Tibial artery (tissue), 4 donors: ENCODE measurements at regions not wholly inside any gene's neighbourhood (a gene's known extent, or its start where the extent isn't known, plus 50 kb on each side); places are given as distances from the start of the nearest gene placed in this dataset.

Experiments
- DNase-seq, 2 donors: peaks; one replicate each; pipeline ENCODE4 v3.0.0-alpha.2; 2019
- H3K27ac ChIP-seq, 2 donors: fragments of 200-600 bp; sonication (generic) in 1 of 2; 1 replicate in 1 of 2; 2 replicates in 1 of 2; pipeline ENCODE4 v1.5.1; 2018 to 2019; ENCODE audit warnings: mild to moderate bottlenecking in 1 of 2
- H3K27me3 ChIP-seq, 2 donors: fragments of 200-600 bp; sonication (generic) in 1 of 2; one replicate each; pipeline versions ENCODE4 v1.5.1 to v1.6.0; 2016 to 2019
- H3K36me3 ChIP-seq, 3 donors: fragments of 200-600 bp; sonication (generic) in 2 of 3; one replicate each; pipeline ENCODE4 v1.5.1; 2016 to 2019; ENCODE audit warnings: mild to moderate bottlenecking in 2 of 3
- H3K4me1 ChIP-seq, 4 donors: fragments of 200-600 bp; sonication (generic) in 2 of 4; 1 replicate in 3 of 4; 2 replicates in 1 of 4; pipeline ENCODE4 v1.5.1; 2016 to 2019
- H3K4me3 ChIP-seq, 2 donors: fragments of 200-600 bp; sonication (generic) in 1 of 2; 1 replicate in 1 of 2; 2 replicates in 1 of 2; pipeline ENCODE4 v1.5.1; 2018 to 2019; ENCODE audit warnings: mild to moderate bottlenecking in 2 of 2
- H3K9me3 ChIP-seq, 3 donors: fragments of 200-600 bp; sonication (generic) in 1 of 3; one replicate each; pipeline ENCODE4 v1.5.1; 2016 to 2019
- intact Hi-C: fragments of 100-400 bp; cut with DNase I; formaldehyde crosslinking; loops from one replicate; pipeline ENCODE4 v1.15.0; 2023; ENCODE audit warnings: low total_unique reads
- TF ChIP-seq, protein P1 (sequence below), 2 experiments: fragments of 200-600 bp in 1 of 2; fragments of 450-650 bp in 1 of 2; IDR thresholded peaks; one replicate each; pipeline ENCODE4 v1.5.1; 2017 to 2019; ENCODE audit warnings: antibody characterized with exemption in 2 of 2, mild to moderate bottlenecking in 1 of 2, moderate library complexity in 1 of 2

DNA sequence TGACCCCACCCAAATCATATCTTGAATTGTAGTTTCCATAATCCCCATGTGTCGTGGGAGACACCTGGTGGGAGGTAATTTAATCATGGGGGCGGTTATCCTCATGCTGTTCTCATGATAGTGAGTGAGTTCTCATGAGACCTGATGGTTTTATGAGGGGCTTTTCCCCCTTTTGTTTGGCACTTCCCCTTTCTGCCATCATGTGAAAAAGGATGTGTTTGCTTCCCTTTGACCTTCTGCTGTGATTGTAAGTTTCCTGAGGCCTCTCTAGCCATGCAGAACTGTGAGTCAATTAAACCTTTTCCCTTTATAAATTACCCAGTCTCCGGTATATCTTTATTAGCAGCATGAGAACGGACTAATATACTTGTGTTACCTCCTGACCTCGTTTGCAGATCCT is 156.6 kb upstream of the MTNR1B start:
- intact Hi-C loops, result no loop called here
- Histone ChIP-seq H3K27ac (no peak overlapping the region), H3K36me3 (no peaks in the 10 kb centered on the region), H3K27me3 (no peaks in the 10 kb centered on the region), H3K9me3 (no peaks in the 10 kb centered on the region), H3K4me3 (no peak overlapping the region), H3K4me1 (no peaks in the 10 kb centered on the region)
- TF ChIP-seq, protein P1, sequence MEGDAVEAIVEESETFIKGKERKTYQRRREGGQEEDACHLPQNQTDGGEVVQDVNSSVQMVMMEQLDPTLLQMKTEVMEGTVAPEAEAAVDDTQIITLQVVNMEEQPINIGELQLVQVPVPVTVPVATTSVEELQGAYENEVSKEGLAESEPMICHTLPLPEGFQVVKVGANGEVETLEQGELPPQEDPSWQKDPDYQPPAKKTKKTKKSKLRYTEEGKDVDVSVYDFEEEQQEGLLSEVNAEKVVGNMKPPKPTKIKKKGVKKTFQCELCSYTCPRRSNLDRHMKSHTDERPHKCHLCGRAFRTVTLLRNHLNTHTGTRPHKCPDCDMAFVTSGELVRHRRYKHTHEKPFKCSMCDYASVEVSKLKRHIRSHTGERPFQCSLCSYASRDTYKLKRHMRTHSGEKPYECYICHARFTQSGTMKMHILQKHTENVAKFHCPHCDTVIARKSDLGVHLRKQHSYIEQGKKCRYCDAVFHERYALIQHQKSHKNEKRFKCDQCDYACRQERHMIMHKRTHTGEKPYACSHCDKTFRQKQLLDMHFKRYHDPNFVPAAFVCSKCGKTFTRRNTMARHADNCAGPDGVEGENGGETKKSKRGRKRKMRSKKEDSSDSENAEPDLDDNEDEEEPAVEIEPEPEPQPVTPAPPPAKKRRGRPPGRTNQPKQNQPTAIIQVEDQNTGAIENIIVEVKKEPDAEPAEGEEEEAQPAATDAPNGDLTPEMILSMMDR (IDR thresholded peaks at IDR 0.05), result no peak
- no peak for DNase-seq

DNA sequence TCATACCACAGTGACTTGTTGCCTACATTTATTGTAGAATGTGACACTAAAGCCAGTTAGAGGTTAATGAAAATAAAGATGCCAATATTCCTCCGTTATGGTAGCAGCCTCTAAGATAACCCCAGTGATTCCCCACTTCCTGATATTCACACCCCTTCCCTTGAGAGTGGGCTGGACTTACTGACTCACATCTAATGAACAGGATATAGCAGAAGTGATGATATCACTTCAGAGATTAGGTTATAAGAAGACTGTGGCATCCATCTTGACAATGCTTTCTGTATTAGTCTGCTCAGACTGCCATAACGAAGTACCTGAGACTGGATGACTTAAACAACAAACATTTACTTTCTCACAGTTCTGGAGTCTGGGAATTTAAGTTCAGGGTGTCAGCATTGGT is 149.6 kb upstream of the MTNR1B start:
- TF ChIP-seq, protein P1 (IDR thresholded peaks at IDR 0.05), result no peak
- DNase-seq, result no peak
- Histone ChIP-seq H3K27ac (no peak overlapping the region), H3K36me3 (no peaks in the 10 kb centered on the region), H3K27me3 (no peaks in the 10 kb centered on the region), H3K4me1 (no peaks in the 10 kb centered on the region), H3K4me3 (no peak overlapping the region), H3K9me3 (peaks cover 0 to 4% (median 0%) of the 10 kb centered on the region in 3 donors)
- intact Hi-C loops, result no loop called here

DNA sequence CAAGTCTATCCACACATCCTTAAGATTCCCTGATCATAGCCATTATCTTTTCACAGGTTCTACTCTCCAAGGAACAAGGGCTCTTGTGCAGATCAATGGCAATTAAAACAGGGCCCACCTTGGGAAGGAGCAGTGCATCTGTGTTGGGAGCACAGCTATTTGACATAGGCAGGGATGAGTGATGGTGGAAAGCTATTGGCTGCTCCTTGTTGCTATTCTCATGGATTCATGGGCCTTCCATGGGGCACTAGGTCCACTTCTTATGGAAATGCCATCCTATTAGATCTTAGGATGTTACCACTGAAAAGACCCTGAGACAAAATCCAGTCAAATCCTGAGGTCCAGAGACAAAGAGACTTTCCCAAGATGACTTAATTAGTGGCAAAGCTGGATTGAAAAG is 148.6 kb upstream of the MTNR1B start:
- TF ChIP-seq, protein P1 (IDR thresholded peaks at IDR 0.05), result no peak
- Histone ChIP-seq H3K4me1 (peaks cover 0 to 2% (median 0%) of the 10 kb centered on the region in 4 donors), H3K27ac (no peak overlapping the region), H3K27me3 (no peaks in the 10 kb centered on the region), H3K4me3 (no peak overlapping the region), H3K36me3 (no peaks in the 10 kb centered on the region), H3K9me3 (peaks cover 0 to 4% (median 0%) of the 10 kb centered on the region in 3 donors)
- intact Hi-C loops, result no loop called here
- DNase-seq, result no peak

DNA sequence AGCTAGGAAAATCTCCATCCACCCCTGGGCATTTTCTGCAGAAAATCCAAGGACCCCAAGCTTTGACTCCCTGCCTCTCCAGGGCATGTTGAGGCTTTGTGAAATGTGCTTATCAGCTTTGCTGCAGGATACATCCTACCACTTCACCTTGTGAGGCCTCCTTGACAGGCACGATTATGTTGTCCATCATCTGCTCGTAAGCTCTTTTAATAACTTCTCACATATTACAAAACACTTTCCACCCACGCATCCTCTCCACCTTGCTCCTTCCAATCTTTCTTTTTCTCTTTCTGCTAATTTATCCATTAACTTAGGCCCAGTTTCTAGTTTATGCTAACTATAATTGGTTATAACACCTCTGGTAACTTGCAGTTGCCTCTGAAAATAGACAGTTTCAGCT is 147.0 kb upstream of the MTNR1B start:
- Histone ChIP-seq H3K4me3 (no peak overlapping the region), H3K9me3 (peaks cover 0 to 4% (median 0%) of the 10 kb centered on the region in 3 donors), H3K4me1 (peaks cover 0 to 17% (median 4%) of the 10 kb centered on the region in 4 donors), H3K27me3 (no peaks in the 10 kb centered on the region), H3K36me3 (no peaks in the 10 kb centered on the region), H3K27ac (no peak overlapping the region)
- DNase-seq, result no peak
- TF ChIP-seq, protein P1 (IDR thresholded peaks at IDR 0.05), result no peak
- intact Hi-C loops, result no loop called here

DNA sequence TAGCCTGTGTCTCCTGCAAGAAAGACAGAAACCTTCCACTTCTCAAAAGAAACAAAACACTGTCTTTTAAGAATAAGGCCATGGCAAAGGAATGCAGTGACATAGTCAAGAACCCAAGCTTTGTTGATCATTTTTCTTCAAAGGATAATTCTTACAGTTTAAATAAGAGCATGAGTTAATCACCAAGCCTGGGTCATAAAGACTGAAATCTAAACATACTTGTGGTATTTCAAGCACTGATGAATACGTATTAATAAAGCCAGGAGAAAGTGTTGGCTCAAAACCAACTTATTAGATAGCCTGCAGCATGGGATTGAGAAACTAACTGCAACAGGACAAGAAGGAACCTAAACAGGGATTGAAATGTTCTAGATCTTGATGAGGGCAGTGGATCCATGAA is 143.3 kb upstream of the MTNR1B start:
- Histone ChIP-seq H3K27ac (no peak overlapping the region), H3K4me1 (peaks cover 0 to 19% (median 4%) of the 10 kb centered on the region in 4 donors), H3K27me3 (no peaks in the 10 kb centered on the region), H3K9me3 (no peaks in the 10 kb centered on the region), H3K4me3 (no peak overlapping the region), H3K36me3 (no peaks in the 10 kb centered on the region)
- intact Hi-C loops, result no loop called here
- DNase-seq, result no peak
- TF ChIP-seq, protein P1 (IDR thresholded peaks at IDR 0.05), result no peak

DNA sequence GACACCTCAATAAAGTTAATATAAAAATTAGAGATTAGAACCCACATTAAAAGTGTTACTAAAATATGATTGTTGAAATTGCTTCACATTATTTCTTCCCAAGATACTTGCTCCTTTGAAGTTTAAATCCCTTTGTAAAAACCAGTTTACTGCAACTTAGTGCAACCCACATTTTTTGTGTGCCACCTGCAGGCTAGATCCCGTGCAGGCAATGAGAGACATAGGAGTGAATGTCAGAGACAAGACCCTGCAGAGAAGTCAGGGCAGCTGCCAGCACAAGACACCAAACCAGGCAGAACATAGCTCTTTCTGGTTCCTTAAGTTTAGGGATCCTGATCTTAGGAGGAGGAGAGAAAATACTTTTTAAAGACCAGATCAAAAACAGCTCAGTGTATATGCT is 142.8 kb upstream of the MTNR1B start:
- no peaks in the 10 kb centered on the region for H3K9me3 ChIP-seq
- DNase-seq, result no peak
- TF ChIP-seq, protein P1 (IDR thresholded peaks at IDR 0.05), result no peak

More for the DNA sequence above, 142.8 kb upstream of the MTNR1B start:
- Histone ChIP-seq H3K27ac (no peak overlapping the region), H3K36me3 (no peaks in the 10 kb centered on the region), H3K4me1 (peaks cover 0 to 19% (median 4%) of the 10 kb centered on the region in 4 donors), H3K4me3 (no peak overlapping the region), H3K27me3 (no peaks in the 10 kb centered on the region)
- intact Hi-C loops, result no loop called here
